Gastrocnemius medialis (tissue), 4 donors: ENCODE measurements at regions not wholly inside any gene's neighbourhood (a gene's known extent, or its start where the extent isn't known, plus 50 kb on each side); places are given as distances from the start of the nearest gene placed in this dataset.

ENCODE experiments used
- POLR2A ChIP-seq, 2 donors: fragments of 450-650 bp; IDR thresholded peaks; one replicate each; pipeline ENCODE4 v1.6.1; 2017; ENCODE audit warnings: antibody characterized with exemption in 2 of 2, mild to moderate bottlenecking in 2 of 2, moderate library complexity in 2 of 2
- TF ChIP-seq, protein P1 (sequence below), 5 experiments: fragments of 450-650 bp in 3 of 5; fragments of 200-600 bp in 2 of 5; sonication (generic) in 2 of 5; IDR thresholded peaks in 4 of 5; conservative IDR thresholded peaks in 1 of 5; 1 replicate in 4 of 5; 2 replicates in 1 of 5; pipeline ENCODE4 v1.5.1; 2016 to 2019; ENCODE audit warnings: antibody characterized with exemption in 5 of 5, mild to moderate bottlenecking in 3 of 5, moderate library complexity in 3 of 5

DNA sequence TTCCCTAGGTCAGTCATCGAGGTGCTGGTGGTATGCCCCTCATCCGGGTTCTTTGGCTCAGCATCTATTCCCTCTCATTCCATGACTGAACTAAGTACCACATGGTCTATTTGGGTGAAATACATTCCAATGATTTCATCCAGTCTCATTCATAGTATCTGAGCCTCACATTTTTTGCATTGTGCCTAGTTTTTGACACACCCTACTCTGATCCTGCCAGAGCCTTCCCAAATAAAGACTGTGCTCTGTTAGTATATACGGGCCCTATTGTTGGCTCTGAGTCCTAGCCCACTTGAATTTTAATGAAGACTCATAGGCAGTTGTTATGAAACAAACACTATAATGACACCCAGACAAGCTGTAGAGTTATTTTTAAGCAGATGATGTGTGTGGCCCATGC, 740.7 kb downstream of the CETN3 start:
- TF ChIP-seq POLR2A (IDR thresholded peaks at IDR 0.05): no peak
- TF ChIP-seq, protein P1, sequence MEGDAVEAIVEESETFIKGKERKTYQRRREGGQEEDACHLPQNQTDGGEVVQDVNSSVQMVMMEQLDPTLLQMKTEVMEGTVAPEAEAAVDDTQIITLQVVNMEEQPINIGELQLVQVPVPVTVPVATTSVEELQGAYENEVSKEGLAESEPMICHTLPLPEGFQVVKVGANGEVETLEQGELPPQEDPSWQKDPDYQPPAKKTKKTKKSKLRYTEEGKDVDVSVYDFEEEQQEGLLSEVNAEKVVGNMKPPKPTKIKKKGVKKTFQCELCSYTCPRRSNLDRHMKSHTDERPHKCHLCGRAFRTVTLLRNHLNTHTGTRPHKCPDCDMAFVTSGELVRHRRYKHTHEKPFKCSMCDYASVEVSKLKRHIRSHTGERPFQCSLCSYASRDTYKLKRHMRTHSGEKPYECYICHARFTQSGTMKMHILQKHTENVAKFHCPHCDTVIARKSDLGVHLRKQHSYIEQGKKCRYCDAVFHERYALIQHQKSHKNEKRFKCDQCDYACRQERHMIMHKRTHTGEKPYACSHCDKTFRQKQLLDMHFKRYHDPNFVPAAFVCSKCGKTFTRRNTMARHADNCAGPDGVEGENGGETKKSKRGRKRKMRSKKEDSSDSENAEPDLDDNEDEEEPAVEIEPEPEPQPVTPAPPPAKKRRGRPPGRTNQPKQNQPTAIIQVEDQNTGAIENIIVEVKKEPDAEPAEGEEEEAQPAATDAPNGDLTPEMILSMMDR (IDR thresholded peaks at IDR 0.05 in 4 of 5, conservative IDR thresholded peaks at IDR 0.05 in 1 of 5): no peak
